ENCODE measurements at regions not wholly inside any gene's neighbourhood (a gene's known extent, or its start where the extent isn't known, plus 50 kb on each side); places are given as distances from the start of the nearest gene placed in this dataset.

GRCh38 chr6:93471281-93471680 lies 51.9 kb upstream of the EPHA7 start:
- TF ChIP-seq POLR2AphosphoS5 (IDR thresholded peaks at IDR 0.05; ENCODE audit: low read depth, low read length): no peak

Measured in PFSK-1 (cell line).